GM12872 (cell line): ENCODE measurements at regions not wholly inside any gene's neighbourhood (a gene's known extent, or its start where the extent isn't known, plus 50 kb on each side); places are given as distances from the start of the nearest gene placed in this dataset.

ENCODE experiments used
- TF ChIP-seq, protein P1 (sequence below): IDR thresholded peaks from 3 replicates; pipeline ENCODE4 v1.5.1; 2011; ENCODE audit warnings: low read depth, mild to moderate bottlenecking, low read length, moderate library complexity; ENCODE audit not compliant: insufficient read depth

DNA sequence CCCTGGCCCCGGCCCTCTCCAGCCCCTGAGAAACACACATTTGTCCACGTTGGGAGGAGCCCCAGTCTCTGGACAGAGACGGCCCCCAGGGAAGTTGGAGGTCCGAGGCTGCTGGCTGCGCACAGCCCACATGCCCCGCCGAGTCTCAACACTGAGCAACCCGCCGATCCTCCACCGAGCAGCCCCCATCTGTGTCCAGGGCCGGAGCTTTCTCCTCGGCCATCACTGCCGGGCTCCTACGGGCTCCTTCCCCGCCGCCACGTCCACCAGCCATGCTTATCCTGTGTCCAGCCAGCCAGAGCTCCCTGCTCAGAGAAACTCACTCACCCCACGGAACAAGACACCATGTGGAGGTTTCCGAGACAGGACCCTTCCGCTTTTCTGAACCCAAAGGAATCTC, 103.3 kb downstream of the ENGASE start:
- TF ChIP-seq, protein P1, sequence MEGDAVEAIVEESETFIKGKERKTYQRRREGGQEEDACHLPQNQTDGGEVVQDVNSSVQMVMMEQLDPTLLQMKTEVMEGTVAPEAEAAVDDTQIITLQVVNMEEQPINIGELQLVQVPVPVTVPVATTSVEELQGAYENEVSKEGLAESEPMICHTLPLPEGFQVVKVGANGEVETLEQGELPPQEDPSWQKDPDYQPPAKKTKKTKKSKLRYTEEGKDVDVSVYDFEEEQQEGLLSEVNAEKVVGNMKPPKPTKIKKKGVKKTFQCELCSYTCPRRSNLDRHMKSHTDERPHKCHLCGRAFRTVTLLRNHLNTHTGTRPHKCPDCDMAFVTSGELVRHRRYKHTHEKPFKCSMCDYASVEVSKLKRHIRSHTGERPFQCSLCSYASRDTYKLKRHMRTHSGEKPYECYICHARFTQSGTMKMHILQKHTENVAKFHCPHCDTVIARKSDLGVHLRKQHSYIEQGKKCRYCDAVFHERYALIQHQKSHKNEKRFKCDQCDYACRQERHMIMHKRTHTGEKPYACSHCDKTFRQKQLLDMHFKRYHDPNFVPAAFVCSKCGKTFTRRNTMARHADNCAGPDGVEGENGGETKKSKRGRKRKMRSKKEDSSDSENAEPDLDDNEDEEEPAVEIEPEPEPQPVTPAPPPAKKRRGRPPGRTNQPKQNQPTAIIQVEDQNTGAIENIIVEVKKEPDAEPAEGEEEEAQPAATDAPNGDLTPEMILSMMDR, result no peak

DNA sequence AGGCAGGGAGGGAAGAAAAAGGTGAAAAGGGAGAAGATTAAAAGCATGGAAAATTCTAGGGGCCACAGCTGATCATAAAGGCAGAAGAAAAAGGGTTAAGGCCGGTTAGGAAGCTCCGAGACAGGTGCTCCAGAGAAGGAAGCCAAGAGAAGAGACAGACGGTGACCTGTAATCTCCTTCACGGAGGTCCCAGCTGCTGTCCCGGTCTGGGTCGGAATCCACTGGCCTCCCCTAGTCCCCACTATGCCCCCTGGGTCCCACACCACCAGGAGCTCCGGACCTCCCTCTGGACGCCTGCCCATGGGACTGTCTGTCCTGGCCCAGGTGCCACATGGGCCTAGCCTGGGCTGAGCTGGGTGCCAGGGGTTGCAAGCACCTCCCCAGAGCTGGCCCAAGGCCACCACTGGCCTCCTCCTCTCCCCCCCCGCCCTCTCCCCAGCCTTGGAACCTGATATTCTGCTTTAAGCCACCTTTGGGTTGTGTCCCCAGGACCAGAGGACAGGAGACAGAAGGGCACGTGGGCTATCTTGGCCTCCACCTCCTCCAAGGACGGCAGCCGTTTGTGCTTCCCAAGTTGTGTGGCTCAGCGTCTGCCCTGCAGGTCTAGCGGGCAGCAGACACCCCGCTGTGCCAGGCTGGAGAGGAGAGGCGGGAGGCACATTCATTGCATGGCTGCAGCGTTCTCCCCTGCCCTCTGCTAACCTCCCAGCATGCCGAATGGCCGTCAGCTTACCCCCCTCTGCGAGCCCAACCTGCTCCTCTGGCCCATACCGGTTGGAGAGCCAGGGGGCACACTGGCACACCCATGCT, 102.4 kb downstream of the ENGASE start:
- TF ChIP-seq, protein P1, result no peak

DNA sequence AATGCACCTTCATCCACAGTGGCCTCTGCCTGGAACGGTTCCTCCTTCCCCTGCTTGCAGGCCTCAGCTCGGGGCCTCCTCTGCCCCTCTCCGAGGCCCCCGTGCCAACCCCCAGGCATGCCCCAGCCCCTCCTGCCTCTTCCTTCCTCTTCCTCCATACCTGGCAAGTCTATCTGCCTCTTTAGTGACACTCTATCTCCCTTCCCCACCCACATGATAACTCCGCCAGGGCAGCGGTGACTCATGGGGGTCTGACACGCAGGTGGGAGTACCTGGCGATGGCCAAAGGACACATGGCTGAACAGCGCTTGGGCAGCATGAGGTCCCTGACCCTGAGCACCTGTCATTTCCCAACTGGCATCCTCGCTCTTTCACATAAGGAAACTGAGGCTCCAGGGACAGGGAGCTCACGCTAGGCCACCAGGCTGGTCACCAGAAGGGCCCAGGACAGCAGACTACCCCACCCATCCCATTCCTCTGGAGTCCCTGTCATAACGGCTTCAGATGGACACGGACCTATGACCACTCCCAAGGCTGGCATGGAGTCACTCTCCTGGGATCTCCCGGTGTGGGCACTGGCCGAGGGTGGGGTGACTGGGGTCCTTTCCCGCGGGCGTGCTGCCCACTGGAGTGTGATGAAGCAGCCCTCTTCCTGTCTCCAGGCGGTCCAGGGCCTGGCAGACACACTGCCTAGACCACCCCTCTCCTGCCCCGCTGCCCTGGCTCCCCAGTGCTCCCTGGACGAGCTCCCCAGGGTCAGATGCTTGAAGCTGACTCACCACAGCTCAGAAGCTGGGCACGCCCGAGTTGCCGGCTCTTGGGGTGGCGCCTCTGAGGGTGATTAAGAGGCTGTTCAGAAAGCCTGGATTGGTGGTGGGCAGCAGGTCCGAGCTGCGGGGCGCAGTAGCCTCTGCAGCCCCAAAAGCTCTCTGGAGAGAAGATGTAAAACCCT, 100.6 kb downstream of the ENGASE start:
- TF ChIP-seq, protein P1, result no peak

DNA sequence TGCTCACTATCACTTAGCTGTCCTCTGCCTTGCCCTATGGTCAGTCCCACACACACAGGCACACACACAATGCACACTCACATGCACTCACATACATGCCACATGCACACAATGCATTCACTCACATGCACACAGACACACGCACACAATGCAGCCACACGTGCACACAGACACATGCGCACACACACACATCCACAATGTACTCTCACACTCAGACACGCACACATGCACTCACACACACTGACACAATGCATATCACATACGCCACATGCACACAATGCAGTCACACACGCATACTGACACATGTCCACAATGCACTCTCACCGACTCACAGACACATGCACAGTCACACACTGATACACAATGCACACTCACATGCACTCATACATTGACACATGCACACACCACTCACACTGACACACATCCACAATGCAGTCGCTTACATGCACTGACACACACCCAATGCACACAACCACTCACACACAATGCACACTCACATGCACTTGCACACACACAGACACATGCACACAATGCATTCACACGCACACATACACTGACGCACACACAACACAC, 99.7 kb downstream of the ENGASE start:
- TF ChIP-seq, protein P1, result no peak

DNA sequence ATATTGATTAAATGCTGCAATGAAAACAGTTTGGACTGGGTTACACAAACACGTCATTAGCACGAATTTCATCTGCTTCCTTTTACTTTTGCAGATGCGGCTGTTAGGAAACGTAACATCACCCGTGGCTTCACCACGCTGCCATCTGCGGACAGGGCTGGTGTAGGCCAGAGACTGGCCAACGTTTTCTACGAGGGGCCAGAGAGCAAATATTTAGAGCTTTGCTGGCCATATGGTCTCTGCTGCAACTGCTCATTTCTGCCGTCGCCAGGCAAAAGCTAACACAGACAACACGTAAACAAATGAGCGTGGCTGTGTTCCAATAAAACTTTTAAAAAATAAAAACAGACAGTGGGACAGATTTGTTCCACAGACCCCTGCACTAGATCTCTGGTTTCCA, 96.6 kb downstream of the ENGASE start:
- TF ChIP-seq, protein P1, result no peak

DNA sequence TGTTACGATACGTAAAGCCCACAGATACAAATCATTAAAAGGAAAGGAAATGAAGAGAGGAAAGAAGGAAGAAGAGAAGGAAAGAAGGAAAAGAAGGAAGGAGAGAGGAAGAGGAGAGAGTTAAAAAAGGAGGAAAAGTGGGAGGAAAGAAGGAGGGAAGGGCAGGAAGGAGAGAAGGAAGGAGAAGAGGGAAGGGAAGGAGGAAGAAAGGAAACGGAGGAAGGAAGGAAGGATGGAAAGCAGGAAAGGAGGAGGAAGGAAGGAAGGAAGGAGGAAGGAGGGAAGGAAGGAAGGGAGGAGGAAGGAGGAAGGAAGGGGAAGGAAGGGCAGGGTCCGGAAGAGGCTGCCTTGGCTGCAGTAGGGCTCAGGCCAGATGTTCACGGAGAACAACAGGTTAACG, 95.2 kb downstream of the ENGASE start:
- TF ChIP-seq, protein P1, result no peak

DNA sequence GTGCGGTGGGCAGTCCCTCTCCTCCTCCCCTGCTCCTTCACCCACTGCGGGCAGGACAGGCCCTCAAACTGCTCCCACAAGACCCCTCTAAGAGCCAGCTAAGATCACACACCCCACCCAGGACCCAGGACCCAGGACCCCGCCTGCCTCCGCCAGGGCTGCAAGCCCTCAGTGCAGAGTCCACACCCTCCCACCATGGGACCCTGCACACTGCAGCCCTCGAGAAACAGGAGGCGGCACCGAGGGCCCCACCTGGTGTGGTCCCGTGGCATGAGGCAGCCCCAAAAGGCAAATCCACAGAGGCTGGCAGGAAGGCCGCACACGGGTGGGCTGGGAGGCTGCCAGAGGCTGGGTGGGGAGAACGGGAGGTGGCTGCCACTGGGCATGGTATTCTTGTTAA, 94.7 kb downstream of the ENGASE start:
- TF ChIP-seq, protein P1, result no peak
